Fibroblast of villous mesenchyme (primary cell): ENCODE measurements at regions not wholly inside any gene's neighbourhood (a gene's known extent, or its start where the extent isn't known, plus 50 kb on each side); places are given as distances from the start of the nearest gene placed in this dataset. TPM values are rescaled to one million over a fixed set of nuclear protein-coding genes. Genes with fewer than 3 reads are reported as not detected.

Experiments
- DNase-seq: peaks from one replicate; pipeline ENCODE4 v3.0.0-alpha.2; 2010; ENCODE audit warnings: low read depth
- H3K4me3 ChIP-seq: 2 replicates; pipeline ENCODE4 v1.5.1; 2011; ENCODE audit warnings: low read depth, mild to moderate bottlenecking, low read length
- CTCF ChIP-seq: IDR thresholded peaks from 2 replicates; pipeline ENCODE4 v1.5.1; 2012; ENCODE audit warnings: low read depth, mild to moderate bottlenecking, low read length; ENCODE audit not compliant: insufficient read depth
- small RNA-seq: library from RNA; depleted of rRNA; stranded (forward); fragments of <200 nt; gene quantifications from one replicate; pipeline ENCODE3, GENCODE V24; 2012

- H3K4me3 ChIP-seq, result no peak overlapping the region
- TF ChIP-seq CTCF, result no peak
- no peak for DNase-seq
Observed at GRCh38 chr5:163385271-163385670, 52.1 kb upstream of the CCNG1 start.

GRCh38 chr5:163385824-163386223 is 51.6 kb upstream of the CCNG1 start:
- H3K4me3 ChIP-seq, result no peak overlapping the region
- no peak for DNase-seq
- no peak for TF ChIP-seq CTCF

- no peak for DNase-seq
- no peak for TF ChIP-seq CTCF
- no peak overlapping the region for H3K4me3 ChIP-seq
Observed at GRCh38 chr5:163386352-163386751, 51.0 kb upstream of the CCNG1 start.

GRCh38 chr5:163387589-163388343 is 49.6 kb upstream of the CCNG1 start:
- no peak for TF ChIP-seq CTCF
- DNase-seq, result no peak
- H3K4me3 ChIP-seq, result no peak overlapping the region

Small RNA genes in the stretch of these regions (small RNA-seq; reads per million reads assigned to genes)
- not detected for gene RNU6-164P
